Adrenal gland (tissue), 5 donors: ENCODE measurements at regions not wholly inside any gene's neighbourhood (a gene's known extent, or its start where the extent isn't known, plus 50 kb on each side); places are given as distances from the start of the nearest gene placed in this dataset.
"Not testable (repeated sequence)": the region's sequence is repeated elsewhere in the genome, so short reads cannot be mapped to it uniquely, and the experiment has no call there.

Experiments
- CTCF ChIP-seq, 6 experiments: fragments of 450-650 bp in 4 of 6; fragments of 200-600 bp in 2 of 6; sonication (generic) in 1 of 6; IDR thresholded peaks; 1 replicate in 5 of 6; 2 replicates in 1 of 6; pipeline versions ENCODE4 v1.5.1 to v1.8.0; 2016 to 2021; ENCODE audit warnings: antibody characterized with exemption in 6 of 6, mild to moderate bottlenecking in 2 of 6, moderate library complexity in 1 of 6
- POLR2A ChIP-seq, 2 donors: fragments of 450-650 bp; IDR thresholded peaks; one replicate each; pipeline ENCODE4 v1.6.1; 2017; ENCODE audit warnings: antibody characterized with exemption in 2 of 2, mild to moderate bottlenecking in 2 of 2, moderate library complexity in 1 of 2
- donor health status: DM: no; HTN: no; CAD: no.

GRCh38 chrX:138990425-138990824 lies 278.9 kb upstream of the FGF13 start:
- TF ChIP-seq CTCF, POLR2A (IDR thresholded peaks at IDR 0.05): not testable (repeated sequence)
